ENCODE measurements at regions not wholly inside any gene's neighbourhood (a gene's known extent, or its start where the extent isn't known, plus 50 kb on each side); places are given as distances from the start of the nearest gene placed in this dataset.
"Not testable (repeated sequence)": the region's sequence is repeated elsewhere in the genome, so short reads cannot be mapped to it uniquely, and the experiment has no call there.

GRCh38 chr12:33182485-33182884, 257.1 kb downstream of the SYT10 start:
- no peak overlapping the region for H3K4me2 ChIP-seq (ENCODE audit: low read length)
- no peak overlapping the region for H3K4me3 ChIP-seq (ENCODE audit: low read depth, low read length, poor library complexity, severe bottlenecking)
- H3K27ac ChIP-seq (ENCODE audit: low read depth, low read length, poor library complexity, severe bottlenecking): no peak overlapping the region
- H4K20me1 ChIP-seq (ENCODE audit: insufficient read depth, low read length): no peaks in the 10 kb centered on the region
- H3K36me3 ChIP-seq (ENCODE audit: insufficient read depth, low read length): no peaks in the 10 kb centered on the region
- ChIA-PET CTCF (ENCODE audit: unreplicated experiment) (no interaction called here), POLR2A (no interaction called here)
- BruUV-seq (replicated peaks): no TSS peak
- no peak for DNase-seq (ENCODE audit: low spot score)
- TF ChIP-seq CTCF (conservative IDR thresholded peaks at IDR 0.05; ENCODE audit: low read length) (no peak), EZH2phosphoT487 (IDR thresholded peaks at IDR 0.05; ENCODE audit: borderline replicate concordance, low read depth, low read length) (no peak)
- no peaks in the 10 kb centered on the region for H3K79me2 ChIP-seq (ENCODE audit: insufficient read depth, low read depth, low read length)
- intact Hi-C loops (cut with micrococcal nuclease; ENCODE audit: unreplicated experiment): no loop called here
- no peaks in the 10 kb centered on the region for H3K4me1 ChIP-seq (ENCODE audit: insufficient read depth, low read length, poor library complexity, severe bottlenecking)
- H3K9me2 ChIP-seq (ENCODE audit: insufficient read depth, low read length): no peaks in the 10 kb centered on the region
- H2AFZ ChIP-seq (ENCODE audit: low read length): no peak overlapping the region
- no peaks in the 10 kb centered on the region for H3K9me3 ChIP-seq (ENCODE audit: low read length)

GRCh38 chr12:33180918-33181317, 258.7 kb downstream of the SYT10 start:
- H3K79me2 ChIP-seq (ENCODE audit: insufficient read depth, low read depth, low read length): no peaks in the 10 kb centered on the region
- H3K4me1 ChIP-seq (ENCODE audit: insufficient read depth, low read length, poor library complexity, severe bottlenecking): no peaks in the 10 kb centered on the region
- intact Hi-C loops (cut with micrococcal nuclease; ENCODE audit: unreplicated experiment): no loop called here
- no peak overlapping the region for H3K27ac ChIP-seq (ENCODE audit: low read depth, low read length, poor library complexity, severe bottlenecking)
- no TSS peak for BruUV-seq (replicated peaks)
- no peak for DNase-seq (ENCODE audit: low spot score)
- no peak overlapping the region for H3K4me3 ChIP-seq (ENCODE audit: low read depth, low read length, poor library complexity, severe bottlenecking)
- no peaks in the 10 kb centered on the region for H3K9me2 ChIP-seq (ENCODE audit: insufficient read depth, low read length)
- TF ChIP-seq EZH2phosphoT487 (IDR thresholded peaks at IDR 0.05; ENCODE audit: borderline replicate concordance, low read depth, low read length): no peak
- TF ChIP-seq CTCF (conservative IDR thresholded peaks at IDR 0.05; ENCODE audit: low read length): no peak
- H4K20me1 ChIP-seq (ENCODE audit: insufficient read depth, low read length): no peaks in the 10 kb centered on the region
- POLR2A ChIA-PET: interaction anchor here (1.0 kb wide), 1 partner anchor 14 kb away, joined by 3 read pairs; no protein-coding TSS in a partner anchor
- H3K36me3 ChIP-seq (ENCODE audit: insufficient read depth, low read length): no peaks in the 10 kb centered on the region
- H3K4me2 ChIP-seq (ENCODE audit: low read length): no peak overlapping the region
- H2AFZ ChIP-seq (ENCODE audit: low read length): no peak overlapping the region
- H3K9me3 ChIP-seq (ENCODE audit: low read length): no peaks in the 10 kb centered on the region
- CTCF ChIA-PET (ENCODE audit: unreplicated experiment): no interaction called here

- intact Hi-C loops (cut with micrococcal nuclease; ENCODE audit: unreplicated experiment); H3K4me1 ChIP-seq (ENCODE audit: insufficient read depth, low read length, poor library complexity, severe bottlenecking); H2AFZ ChIP-seq (ENCODE audit: low read length); H3K36me3 ChIP-seq (ENCODE audit: insufficient read depth, low read length); CTCF ChIA-PET (ENCODE audit: unreplicated experiment); H4K20me1 ChIP-seq (ENCODE audit: insufficient read depth, low read length); BruUV-seq (replicated peaks); H3K4me2 ChIP-seq (ENCODE audit: low read length); H3K27ac ChIP-seq (ENCODE audit: low read depth, low read length, poor library complexity, severe bottlenecking); H3K79me2 ChIP-seq (ENCODE audit: insufficient read depth, low read depth, low read length); H3K9me3 ChIP-seq (ENCODE audit: low read length); H3K9me2 ChIP-seq (ENCODE audit: insufficient read depth, low read length); POLR2A ChIA-PET; H3K4me3 ChIP-seq (ENCODE audit: low read depth, low read length, poor library complexity, severe bottlenecking); DNase-seq (ENCODE audit: low spot score): not testable (repeated sequence)
These were observed 269.7 kb upstream of the PKP2 start for GRCh38 chr12:33166260-33166659.
